Muscle of back (tissue), 3 donors: ENCODE measurements at regions not wholly inside any gene's neighbourhood (a gene's known extent, or its start where the extent isn't known, plus 50 kb on each side); places are given as distances from the start of the nearest gene placed in this dataset.
A peak's percentile ranks its signal among the peaks of the same experiment; 100 is the strongest.
"Not testable (repeated sequence)": the region's sequence is repeated elsewhere in the genome, so short reads cannot be mapped to it uniquely, and the experiment has no call there.

Experiments used
- DNase-seq, 3 donors: peaks; one replicate each; pipeline versions ENCODE4 v3.0.0 to v3.0.0-alpha.2; 2013

DNA sequence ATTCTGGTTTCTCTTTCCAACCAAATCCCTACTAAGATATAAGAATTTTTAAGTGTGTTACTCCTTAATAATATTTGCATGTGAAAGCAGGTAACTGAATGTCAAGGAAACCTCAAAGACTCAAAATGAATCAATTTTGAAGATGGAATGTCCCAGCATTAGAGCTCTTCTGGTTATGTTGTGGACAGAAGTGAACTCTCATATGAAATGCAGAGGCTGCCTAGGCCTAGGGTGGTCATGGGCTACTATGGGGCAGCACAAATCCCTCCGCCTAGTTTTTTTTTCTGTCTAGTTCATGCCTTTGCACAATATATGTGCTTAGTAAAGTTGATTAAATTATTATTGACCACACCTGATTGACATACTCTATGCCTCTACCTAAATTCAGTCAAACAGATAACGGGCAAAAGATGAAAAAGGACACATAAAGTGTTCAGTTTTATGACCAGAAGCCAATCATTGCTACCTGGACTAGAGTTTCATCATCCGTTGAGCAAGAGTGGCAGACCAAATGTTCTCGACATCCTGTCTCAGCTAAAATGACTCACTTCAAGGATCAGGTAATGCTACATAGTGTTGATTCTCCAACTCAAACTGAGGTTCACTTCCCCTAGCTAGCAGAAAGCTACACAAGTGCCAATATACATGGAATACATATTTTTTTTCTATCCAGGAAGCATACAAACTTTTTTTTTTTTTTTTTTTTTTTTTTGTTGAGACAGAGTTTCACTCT lies 1211.4 kb downstream of the VRK1 start:
- no peak for DNase-seq

DNA sequence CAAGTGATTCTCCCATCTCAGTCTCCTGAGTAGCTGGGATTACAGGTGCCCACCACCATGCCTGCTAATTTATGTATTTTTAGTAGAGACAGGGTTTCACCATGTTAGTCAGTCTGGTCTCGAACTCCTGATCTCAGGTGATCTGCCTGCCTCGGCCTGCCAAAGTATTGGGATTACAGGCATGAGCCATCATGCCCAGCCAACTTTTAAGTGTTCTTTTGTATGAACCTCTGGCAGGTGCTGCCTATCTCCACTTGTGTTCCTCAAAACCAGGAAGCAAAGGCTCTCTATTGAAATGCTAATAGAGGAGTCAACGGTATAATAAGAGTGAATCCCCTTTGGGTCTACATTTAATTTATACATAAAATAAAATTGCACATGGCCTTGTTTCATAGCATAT lies 1212.0 kb downstream of the VRK1 start:
- DNase-seq: not testable (repeated sequence)

DNA sequence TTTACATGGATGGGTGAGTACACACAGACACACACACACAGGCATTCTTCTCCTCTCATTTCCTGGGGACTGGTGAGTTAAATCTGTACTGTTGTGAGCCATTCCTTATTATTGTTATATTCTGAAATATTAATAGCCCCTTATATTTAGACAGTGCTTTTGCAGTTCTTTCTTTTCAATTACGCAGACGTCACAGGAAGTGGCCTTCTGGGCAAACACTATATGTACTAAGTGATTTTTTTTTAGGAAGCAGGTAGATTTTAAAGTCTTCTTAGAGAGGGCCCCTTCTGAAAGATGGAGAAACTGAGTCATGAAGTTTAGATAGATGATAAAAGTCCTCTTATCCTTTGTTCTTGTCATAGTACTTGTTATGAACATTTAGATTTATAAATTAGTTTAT lies 1213.6 kb downstream of the VRK1 start:
- no peak for DNase-seq

DNA sequence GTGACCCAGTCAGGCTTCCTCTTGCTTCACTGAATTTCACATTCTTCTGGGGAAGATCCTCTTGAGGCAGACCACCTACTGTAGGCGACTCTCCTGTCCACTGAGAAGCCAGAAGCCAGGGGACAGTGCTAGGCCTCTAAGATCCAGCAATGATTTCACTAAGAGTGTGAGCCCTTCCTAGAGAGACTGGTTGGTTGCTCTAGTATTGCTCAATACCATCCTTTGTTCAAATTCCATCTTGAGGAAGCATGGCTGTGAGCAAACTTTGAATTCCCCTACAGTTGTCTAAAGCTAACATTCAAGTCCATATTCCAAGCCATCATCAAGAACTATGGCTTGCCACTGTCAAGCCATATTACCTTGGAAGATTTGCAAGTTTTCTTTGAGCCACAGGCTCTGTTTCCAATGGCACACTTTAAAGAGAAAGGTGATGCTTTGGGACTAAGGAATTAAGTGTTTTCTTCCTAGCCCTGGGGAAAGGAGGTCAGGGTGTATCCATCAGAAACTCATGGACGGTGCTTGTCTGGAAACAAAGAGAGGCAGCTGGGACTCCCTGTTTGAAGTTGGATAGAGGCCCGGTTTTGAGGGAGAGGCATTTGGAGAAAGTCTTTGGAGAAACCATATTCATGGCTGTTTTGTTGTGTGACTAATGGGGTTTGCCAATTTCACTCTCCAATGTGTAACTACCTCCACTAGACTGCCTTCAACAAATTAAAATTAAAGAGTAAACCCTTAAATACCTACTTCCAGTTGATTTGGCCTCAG lies 1217.9 kb downstream of the VRK1 start:
- no peak for DNase-seq

DNA sequence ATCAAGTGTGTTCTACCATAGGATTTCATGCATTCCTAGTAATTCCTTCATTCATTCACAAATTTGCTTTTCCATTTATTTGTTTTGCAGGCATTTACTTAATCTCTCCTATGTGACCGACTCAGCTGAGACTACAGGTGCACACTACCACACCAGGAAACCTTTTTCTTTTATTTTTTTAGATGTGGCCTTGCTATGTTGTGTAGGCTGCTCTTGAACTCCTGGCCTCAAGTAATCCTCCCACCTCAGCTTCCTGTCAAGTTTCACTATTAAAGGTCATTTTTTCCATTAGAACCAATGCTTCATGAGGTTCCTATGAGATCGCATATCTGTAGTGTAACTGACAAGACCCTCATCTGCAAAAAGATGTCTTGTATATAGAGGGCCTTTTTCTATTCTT lies 1218.7 kb downstream of the VRK1 start:
- no peak for DNase-seq

DNA sequence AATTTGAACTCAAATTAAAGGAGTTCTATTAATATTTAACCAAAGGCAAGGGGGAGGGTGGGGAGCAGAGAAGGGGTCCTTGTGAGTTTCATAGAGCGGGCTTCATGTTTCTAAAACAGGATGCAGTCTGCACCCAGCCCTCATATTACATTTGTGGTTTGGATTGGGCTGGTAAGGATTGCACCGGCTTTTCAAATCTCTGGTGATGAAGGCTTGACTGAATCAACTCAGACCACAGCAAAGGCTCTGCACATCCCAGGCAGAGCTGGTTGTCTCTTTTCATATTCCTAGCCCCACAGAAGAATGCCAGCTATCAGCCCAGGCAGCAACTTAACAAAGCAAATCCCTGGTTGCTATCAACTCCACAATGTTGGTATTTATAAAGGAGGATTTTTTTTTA lies 1221.4 kb downstream of the VRK1 start:
- no peak for DNase-seq

DNA sequence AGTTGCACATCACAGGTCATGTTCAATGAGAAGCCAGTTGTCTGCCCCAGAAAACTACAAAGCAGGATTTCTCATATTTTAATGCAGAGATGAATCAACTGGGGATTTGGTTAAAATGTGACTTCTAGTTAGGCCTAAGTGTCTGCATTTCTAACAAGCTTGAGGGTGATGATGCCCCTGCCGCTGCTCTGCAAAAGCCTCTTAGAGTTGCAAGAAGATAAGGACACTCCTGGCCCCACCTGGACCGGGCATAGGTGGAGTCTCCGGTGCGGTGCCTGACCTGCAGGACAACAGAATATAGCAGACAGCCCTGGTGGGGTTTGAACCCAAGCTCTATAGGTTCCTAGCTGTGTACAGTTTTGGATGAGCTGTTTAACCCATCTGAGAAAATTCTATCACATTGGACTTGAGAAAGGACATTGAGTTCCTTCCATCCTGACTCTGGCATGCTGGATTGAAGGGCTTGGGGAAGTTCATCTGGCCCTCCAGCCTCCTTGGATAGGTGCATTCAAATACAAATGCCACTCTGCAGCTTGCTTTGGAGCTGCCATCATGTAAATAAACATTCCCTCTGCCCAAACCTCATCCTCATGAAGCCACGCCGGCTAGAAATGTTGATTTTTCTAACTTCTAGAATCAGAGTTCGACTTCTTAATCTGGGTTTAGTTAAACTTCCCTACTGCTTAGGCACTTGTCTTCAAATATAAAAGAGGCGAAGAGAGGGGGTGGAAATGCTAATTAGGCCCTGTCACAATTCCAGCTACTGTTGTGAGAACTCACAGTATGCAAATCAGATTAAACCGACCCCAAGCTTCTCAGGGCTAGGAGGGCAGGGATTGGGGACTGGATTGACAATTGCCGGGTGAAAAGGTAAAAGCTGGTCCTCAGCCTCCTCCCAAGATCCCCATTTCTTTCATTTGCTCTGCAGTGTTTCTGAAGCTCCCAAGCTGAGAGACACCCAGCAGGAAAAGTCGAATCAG lies 1225.6 kb downstream of the VRK1 start:
- no peak for DNase-seq

DNA sequence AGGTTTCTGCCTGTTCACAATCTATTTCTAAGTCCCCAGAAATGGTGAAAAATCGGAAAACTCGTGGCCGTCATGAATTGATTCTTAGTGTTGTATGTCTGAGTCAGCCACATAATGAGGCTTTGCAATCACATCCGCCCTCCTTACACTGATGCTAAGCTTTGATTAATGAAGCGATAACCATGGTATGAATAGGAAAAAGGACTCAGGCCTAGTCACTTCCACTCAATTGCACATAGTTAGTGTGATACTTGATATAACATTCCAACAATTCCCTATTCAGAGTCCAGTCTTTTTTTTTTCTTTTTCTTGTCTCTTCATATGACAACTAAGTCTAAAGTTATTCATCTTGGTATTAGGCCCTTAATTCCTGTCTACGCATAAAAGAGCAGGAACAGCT lies 1231.0 kb downstream of the VRK1 start:
- peak in 1 of 3 donors; percentile 9 for DNase-seq

DNA sequence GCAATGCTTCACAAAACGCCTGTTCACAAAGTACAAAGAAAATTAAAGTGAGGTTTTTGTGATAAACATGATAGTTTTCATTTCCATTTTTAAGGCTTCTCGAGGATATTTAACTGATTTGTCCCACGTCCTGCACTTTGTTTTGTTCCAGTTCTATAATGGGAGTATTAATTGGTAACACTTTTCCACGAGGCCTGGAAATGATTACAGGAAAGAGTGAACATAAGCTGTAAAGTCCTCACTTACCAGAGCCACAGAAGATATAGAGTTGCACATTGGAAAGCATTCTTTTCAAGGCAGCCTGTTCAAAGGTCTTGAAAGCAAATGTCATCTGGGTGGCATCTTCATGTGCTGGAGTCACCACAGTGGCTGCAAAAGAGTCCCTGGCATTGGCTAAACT lies 1236.6 kb downstream of the BCL11B start:
- peak in 1 of 3 donors; percentile 4 for DNase-seq

DNA sequence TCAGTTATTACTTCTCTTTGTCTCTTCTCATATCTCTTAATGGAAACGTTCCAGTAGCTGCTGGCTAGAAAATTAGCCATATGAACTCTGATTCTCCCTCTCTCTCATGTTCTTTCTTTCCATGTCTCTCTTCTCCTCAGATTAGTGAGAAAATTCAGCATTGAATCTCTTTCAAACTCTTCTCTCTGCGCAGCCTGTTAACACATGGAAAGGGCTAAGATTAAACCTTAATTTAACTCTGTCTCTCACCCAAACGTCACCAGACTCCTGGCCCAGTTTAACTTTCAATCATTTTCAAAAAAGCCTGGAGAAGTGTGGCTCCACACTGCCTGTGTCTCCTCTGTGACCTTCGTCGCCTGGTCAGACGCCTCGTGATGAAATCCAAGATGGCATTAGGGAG lies 1234.2 kb downstream of the BCL11B start:
- DNase-seq: no peak

DNA sequence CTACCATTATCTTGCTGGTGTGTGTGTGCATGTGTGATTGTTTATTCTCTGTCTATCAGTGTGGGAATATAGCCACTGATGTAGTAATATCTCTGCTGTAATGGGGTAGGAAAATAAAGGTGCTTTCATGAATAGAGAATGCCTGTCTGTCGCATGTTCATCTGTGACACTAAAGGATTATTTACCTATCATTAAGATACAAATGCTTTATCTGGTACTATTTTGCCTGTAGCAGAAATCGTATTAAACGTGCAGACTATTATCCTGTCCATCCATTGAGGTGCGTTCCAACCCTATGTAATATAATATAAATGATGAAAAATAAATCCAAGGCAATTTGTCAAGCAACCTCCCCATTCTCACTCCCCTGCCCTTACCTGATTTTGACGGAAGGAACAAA lies 1215.1 kb downstream of the BCL11B start:
- no peak for DNase-seq

DNA sequence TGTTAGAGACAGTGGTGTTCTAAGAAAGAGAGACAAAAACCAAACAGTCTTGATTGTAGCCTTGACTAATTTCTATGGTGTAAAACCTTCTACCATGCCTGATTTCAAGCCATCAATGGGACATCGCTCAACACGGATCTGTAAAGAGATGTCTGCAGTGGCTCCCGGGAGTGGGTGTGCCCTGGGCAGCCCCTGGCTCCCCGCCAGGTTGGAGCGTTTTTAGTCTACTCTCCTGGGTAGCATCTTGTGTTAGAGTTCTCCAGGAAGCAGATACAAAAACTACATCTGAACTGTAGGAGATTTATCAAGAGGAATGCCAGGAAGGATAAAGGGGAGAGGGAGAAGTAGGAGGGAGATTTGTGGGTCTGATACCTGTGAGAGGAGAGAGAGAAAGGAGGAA lies 1212.9 kb downstream of the BCL11B start:
- no peak for DNase-seq

DNA sequence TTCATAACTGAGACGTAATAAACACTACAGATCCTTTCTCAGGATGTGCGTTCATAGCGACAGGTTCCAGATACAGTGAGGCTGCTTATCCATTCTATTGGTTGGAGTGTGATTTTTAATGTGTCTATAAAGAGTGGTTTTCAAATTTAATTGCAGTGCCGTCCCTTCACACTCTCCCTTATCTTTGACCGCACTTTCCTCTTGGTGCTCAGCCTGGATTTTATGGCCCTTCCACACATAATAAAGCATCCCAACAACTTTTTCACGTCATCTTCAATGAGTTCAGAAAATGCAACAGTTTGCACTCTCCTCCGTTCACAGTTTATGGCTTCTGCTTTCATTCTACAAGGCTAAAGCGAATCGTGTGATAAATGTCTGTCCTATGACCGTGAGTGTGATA lies 1209.9 kb downstream of the BCL11B start:
- DNase-seq: no peak

DNA sequence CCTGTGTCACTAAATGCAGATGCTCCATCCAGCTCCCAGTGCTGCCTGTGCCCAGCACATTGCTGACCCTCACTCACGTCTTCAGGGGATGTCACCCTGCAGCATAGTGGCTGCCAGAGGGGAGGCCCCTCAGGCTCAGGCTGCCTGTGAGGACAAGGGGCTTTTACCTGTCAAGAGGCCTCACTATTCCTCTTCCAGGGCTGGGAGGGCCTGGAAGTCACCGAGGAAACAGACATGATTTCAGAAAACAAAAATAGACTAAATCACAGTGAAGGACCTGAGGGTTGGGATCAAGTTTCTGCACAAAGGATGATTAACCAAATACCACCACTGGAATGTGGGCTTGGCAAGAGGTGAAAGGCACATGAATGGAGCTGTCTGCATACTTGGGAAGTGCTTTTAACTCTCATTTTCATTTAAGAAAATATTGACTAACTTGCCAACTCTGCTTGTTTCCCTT lies 1202.3 kb downstream of the BCL11B start:
- peak in 2 of 3 donors; percentile 7 to 56 for DNase-seq

DNA sequence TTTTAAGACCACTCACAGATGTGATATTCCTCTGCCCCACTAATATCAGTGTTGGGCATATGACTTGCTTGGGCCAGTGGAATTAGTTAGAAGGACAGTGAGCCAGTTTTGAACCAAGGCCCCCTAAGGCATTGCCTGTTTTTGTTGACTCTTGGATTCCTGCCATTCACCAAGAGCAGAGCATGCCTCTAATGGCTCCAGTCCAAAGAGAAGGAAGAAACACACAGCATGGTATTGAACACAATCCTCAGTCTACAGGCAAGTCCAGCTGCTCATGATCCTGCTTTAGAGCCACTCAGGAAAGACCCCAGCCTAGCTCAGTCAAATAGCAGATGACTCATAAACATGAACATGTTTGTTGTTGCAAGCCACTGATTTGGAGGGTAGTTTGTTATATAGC lies 1201.5 kb downstream of the BCL11B start:
- DNase-seq: peak in 1 of 3 donors; percentile 7

DNA sequence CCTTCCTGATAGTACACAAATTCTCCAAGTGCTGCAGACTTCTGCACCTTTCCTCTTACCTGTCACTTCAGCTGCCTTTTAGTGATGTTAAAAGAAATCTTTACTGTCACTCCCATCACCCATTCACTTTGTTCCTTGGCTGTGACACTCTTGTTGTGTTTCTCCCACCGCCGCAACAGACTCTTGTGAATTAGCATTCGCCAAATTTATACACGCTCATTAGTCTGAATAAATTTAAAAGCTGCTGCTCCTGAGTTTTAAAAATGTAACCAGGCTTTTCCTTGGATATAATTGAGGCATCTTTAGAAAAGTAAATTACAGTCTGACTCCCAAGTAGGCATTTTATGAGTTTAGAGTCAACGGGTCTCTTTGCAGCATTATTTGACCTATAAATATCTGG lies 1197.9 kb downstream of the BCL11B start:
- no peak for DNase-seq

DNA sequence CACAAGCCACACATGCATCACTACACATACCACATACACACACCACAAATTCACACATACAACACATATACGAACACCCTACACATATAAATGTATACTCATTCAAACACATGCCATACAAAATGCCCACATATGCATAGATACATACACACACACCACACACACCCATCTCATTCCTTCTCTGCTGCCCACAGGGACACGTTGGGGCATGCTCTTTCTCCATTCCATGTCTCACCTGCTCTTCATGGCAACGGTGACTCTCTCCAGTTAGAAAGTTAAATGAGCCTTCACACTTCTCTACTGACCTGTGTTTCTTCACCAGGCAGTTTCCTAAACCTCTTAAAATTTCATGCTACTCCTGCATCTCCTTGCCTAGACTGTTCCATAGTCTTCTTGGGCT lies 1194.8 kb downstream of the BCL11B start:
- no peak for DNase-seq

DNA sequence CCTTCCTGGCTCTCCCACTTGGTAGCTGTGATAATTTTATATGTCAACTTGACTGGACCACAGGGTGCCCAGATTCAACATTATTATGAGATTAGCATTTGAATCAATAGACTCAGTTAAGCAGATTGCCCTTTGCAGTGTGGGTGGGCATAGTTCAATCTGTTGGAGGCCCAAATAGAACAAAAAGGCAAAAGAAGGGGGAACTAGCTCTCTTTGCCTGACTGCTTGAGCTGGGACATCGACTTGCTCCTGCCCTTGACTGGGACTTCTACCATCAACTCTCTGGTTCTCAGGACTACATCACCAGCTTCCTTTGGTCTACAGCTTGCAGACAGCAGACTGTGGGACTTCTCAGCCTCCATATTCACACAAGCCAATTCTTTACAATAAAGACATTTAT lies 1189.2 kb downstream of the BCL11B start:
- no peak for DNase-seq

DNA sequence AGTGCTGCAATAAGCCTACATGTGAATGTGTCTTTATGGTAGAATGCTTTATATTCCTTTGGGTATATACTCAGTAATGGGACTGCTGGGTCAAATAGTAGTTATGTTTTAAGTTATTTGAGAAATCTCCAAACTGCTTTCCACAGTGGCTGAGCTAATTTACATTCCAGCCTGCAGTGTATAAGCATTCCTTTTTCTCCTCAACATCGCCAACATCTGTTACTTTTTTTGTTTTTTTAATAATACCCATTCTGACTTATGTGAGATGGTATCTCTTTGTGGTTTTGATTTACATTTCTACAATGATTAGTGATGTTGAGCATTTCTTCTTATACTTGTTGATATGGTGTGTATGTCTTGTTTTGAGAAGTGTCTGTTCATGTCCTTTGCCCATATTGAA lies 1186.2 kb downstream of the BCL11B start:
- peak in 1 of 3 donors; percentile 5 for DNase-seq

DNA sequence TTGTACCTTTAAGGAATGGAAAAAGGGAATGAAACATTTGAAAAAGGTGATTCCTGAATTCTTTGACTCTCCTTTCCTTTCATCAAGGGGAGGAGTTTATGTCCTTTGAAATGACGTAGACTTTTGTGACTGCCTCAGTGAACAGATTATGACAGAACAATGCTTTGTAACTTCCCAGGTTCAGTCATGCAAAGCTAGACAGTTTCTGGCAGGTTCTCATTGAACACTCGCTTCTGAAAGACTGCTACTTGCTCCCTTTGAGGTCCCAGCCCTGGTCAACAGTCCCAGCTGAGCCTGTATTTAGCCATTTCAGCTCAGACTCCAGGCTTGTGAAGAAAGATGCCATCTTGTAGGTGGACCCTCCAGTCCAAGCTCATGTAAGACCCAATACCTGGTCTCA lies 1178.9 kb downstream of the BCL11B start:
- DNase-seq: no peak

DNA sequence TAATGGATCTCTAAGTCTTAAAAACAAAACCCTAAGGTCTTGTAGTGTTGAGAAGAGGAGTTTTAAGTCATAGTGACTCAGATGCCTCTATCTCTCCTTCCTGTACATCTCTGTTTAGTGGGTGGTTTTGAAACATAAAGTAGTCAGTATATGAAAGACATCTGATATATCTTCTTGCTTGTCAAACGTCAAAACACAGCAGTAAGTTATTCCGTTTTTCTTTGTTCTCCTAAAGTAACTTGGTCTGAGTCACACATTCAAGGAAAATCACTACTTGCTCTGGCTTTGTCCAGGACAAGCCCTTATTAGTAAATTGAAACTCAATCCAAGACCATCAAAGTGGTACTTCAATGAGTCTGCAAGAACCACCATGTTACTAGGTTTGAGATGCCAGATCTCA lies 1172.5 kb downstream of the BCL11B start:
- DNase-seq: no peak

DNA sequence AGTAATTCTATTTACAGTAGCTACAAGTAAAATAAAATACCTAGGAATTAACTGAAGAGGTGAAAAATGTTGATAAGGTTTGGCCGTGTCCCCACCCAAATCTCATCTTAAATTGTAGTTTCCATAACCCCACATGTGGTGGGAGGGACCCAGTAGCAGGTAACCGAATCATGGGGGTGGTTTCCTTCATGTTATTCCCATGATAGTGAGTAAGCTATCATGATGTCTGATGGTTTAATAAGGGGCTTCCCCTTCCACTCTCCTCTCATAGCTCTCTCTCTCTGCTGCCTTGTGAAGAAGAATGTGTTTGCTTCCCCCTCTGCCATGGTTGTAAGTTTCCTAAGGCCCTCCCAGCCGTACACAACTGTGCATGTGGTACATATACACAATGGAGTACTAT lies 1170.7 kb downstream of the BCL11B start:
- no peak for DNase-seq
